RWPE2 (cell line): ENCODE measurements at regions not wholly inside any gene's neighbourhood (a gene's known extent, or its start where the extent isn't known, plus 50 kb on each side); places are given as distances from the start of the nearest gene placed in this dataset.

Experiments
- ATAC-seq: fragments of 200-7000 bp; cut with Tn5 transposase; 3 replicates; pipeline ENCODE4 v1.9.1; 2021; ENCODE audit warnings: low read depth
- DNase-seq: peaks from one replicate; pipeline ENCODE4 v3.0.0-alpha.2; 2020; ENCODE audit warnings: low spot score
- H3K27ac ChIP-seq: fragments of 450-650 bp; 2 replicates; pipeline ENCODE4 v1.5.1; 2017; ENCODE audit warnings: mild to moderate bottlenecking; ENCODE audit not compliant: poor library complexity, severe bottlenecking
- H3K27me3 ChIP-seq: fragments of 250-450 bp; sonication (Bioruptor Pico); 2 replicates; pipeline ENCODE4 v1.5.1; 2021; ENCODE audit warnings: mild to moderate bottlenecking, moderate library complexity; ENCODE audit not compliant: insufficient read depth, poor library complexity, severe bottlenecking
- H3K36me3 ChIP-seq: fragments of 250-450 bp; sonication (Bioruptor Pico); 2 replicates; pipeline ENCODE4 v1.5.1; 2020; ENCODE audit warnings: low read depth, mild to moderate bottlenecking, moderate library complexity
- H3K4me1 ChIP-seq: fragments of 250-450 bp; sonication (Bioruptor Pico); 2 replicates; pipeline ENCODE4 v1.5.1; 2021; ENCODE audit warnings: mild to moderate bottlenecking, moderate library complexity; ENCODE audit not compliant: insufficient read depth, poor library complexity, severe bottlenecking
- H3K4me3 ChIP-seq: fragments of 250-450 bp; sonication (Bioruptor Pico); 2 replicates; pipeline ENCODE4 v1.5.1; 2021; ENCODE audit warnings: mild to moderate bottlenecking, moderate library complexity; ENCODE audit not compliant: severe bottlenecking
- H3K9me3 ChIP-seq: fragments of 250-450 bp; sonication (Bioruptor Pico); 2 replicates; pipeline ENCODE4 v1.5.1; 2021; ENCODE audit warnings: mild to moderate bottlenecking, moderate library complexity; ENCODE audit not compliant: severe bottlenecking
- TF ChIP-seq, protein P1 (sequence below): fragments of 450-650 bp; IDR thresholded peaks from one replicate; pipeline ENCODE4 v1.5.1; 2017; ENCODE audit warnings: mild to moderate bottlenecking, moderate library complexity; ENCODE audit not compliant: poor library complexity, severe bottlenecking

DNA sequence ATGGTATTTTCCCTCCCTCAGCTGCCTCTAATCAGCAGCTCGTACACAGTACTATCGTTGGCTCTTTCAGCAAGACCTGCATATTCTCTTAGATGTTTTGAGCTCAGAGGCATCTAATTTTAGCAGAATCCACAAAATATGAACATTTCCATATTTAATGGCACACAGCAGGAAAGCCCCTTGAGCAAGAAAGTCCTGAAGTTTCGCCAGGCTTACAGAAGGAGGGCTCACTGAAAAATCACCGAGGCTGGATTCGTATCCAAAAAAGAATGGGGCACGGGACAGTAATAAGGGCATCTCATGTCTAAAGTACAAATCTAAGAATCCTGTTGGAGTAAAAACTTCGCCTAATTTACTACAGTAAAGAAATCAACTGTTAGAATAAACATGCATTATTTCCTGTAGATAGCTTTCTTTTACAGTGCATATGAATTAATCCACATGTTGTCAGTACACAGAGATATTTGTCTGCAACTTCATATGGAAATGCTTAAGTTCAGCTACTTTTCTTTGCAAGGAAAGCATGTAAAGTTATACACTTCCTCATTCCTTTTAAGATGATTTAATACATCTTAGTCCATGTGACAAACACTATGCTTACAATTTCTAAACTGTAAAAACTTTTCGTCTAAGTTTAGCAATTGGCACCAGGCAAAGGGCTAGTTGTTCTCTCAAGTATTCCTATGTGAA lies 1205.3 kb upstream of the ADGRL4 start:
- ATAC-seq (no peak), DNase-seq (no peak)
- H3K36me3 ChIP-seq: no peaks in the 10 kb centered on the region
- H3K4me3 ChIP-seq: no peak overlapping the region
- TF ChIP-seq, protein P1, sequence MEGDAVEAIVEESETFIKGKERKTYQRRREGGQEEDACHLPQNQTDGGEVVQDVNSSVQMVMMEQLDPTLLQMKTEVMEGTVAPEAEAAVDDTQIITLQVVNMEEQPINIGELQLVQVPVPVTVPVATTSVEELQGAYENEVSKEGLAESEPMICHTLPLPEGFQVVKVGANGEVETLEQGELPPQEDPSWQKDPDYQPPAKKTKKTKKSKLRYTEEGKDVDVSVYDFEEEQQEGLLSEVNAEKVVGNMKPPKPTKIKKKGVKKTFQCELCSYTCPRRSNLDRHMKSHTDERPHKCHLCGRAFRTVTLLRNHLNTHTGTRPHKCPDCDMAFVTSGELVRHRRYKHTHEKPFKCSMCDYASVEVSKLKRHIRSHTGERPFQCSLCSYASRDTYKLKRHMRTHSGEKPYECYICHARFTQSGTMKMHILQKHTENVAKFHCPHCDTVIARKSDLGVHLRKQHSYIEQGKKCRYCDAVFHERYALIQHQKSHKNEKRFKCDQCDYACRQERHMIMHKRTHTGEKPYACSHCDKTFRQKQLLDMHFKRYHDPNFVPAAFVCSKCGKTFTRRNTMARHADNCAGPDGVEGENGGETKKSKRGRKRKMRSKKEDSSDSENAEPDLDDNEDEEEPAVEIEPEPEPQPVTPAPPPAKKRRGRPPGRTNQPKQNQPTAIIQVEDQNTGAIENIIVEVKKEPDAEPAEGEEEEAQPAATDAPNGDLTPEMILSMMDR: no peak
- no peaks in the 10 kb centered on the region for H3K4me1 ChIP-seq
- no peak overlapping the region for H3K27ac ChIP-seq
- H3K9me3 ChIP-seq: no peaks in the 10 kb centered on the region
- H3K27me3 ChIP-seq: no peaks in the 10 kb centered on the region

DNA sequence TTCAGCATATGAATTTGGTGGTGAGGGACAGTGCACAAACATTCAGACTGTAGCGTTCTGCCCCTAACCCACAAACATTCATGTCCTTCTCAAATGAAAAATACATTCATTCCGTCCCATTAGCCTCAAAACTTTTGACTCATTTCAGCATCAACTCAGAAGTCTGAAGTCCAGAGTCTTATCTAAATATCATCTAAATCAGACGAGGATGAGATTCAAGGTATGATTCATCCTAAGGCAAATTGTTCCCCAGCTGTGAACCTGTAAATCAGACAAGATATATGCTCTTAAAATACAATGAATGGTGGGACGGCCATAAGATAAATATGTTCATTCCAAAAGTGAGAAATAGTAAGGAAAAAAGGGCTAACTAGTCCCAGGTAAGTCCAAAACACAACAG lies 1195.6 kb upstream of the ADGRL4 start:
- Histone ChIP-seq H3K4me3 (no peak overlapping the region), H3K36me3 (no peaks in the 10 kb centered on the region), H3K4me1 (no peaks in the 10 kb centered on the region), H3K27me3 (no peaks in the 10 kb centered on the region), H3K27ac (no peak overlapping the region), H3K9me3 (no peaks in the 10 kb centered on the region)
- ATAC-seq (no peak), DNase-seq (no peak)
- TF ChIP-seq, protein P1: no peak

GRCh38 chr1:80194221-80194620 lies 1187.7 kb upstream of the ADGRL4 start:
- DNase-seq (no peak), ATAC-seq (no peak)
- TF ChIP-seq, protein P1: no peak
- no peaks in the 10 kb centered on the region for H3K27me3 ChIP-seq
- H3K9me3 ChIP-seq: no peaks in the 10 kb centered on the region
- H3K4me1 ChIP-seq: no peaks in the 10 kb centered on the region
- H3K27ac ChIP-seq: no peak overlapping the region
- no peak overlapping the region for H3K4me3 ChIP-seq
- no peaks in the 10 kb centered on the region for H3K36me3 ChIP-seq

DNA sequence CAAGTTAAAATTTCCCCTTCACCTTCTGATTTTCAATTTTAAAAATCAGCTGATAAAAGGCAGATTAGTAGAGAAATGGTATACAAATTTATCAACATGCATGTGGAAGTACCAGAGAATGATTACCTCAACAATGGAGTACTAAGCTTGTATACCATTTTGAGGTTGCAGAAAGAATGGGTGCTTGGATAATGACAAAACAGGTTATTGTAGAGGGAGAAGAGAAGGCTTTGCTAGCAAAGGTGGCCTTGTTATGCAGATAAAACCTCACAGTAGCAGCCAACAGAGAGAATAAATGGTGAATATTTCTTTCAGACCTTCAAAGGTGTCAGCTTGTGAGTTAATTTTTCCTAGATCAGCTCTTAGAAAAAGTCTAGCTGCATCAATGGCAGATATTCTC lies 1174.9 kb upstream of the ADGRL4 start:
- TF ChIP-seq, protein P1: no peak
- no peak for DNase-seq
- Histone ChIP-seq H3K4me1 (no peaks in the 10 kb centered on the region), H3K9me3 (no peaks in the 10 kb centered on the region), H3K27ac (no peak overlapping the region), H3K36me3 (no peaks in the 10 kb centered on the region), H3K27me3 (no peaks in the 10 kb centered on the region), H3K4me3 (no peak overlapping the region)
- no peak for ATAC-seq

DNA sequence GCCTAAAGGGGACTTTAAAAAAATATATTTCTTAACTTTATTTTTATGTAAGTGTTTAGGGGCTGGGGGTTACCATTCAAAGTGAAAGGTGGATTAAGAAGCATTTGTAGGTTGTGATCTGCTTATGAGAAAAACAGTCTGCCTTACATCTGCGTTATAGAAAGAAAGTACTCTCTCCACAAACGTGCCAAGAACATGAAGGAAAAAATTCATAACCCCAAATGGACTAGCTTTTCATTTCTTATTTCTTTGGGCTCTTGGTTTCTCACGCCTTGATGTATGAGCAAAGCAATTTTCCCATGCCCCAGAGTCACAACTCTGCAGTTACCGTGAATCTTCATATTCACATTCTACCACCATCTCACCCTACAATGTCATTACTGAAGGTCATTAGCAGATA lies 1165.1 kb upstream of the ADGRL4 start:
- Histone ChIP-seq H3K4me3 (no peak overlapping the region), H3K36me3 (no peaks in the 10 kb centered on the region), H3K27me3 (no peaks in the 10 kb centered on the region), H3K4me1 (no peaks in the 10 kb centered on the region), H3K27ac (no peak overlapping the region), H3K9me3 (no peaks in the 10 kb centered on the region)
- no peak for DNase-seq
- no peak for ATAC-seq
- TF ChIP-seq, protein P1: no peak
